HG02970 (cell line): ENCODE measurements at regions not wholly inside any gene's neighbourhood (a gene's known extent, or its start where the extent isn't known, plus 50 kb on each side); places are given as distances from the start of the nearest gene placed in this dataset.
"Not testable (repeated sequence)": the region's sequence is repeated elsewhere in the genome, so short reads cannot be mapped to it uniquely, and the experiment has no call there.

ENCODE experiments used
- ATAC-seq: cut with Tn5 transposase; IDR thresholded peaks from one replicate; pipeline ENCODE4 v1.9.1; 2021; ENCODE audit warnings: mild to moderate bottlenecking, moderate library complexity, moderate number of reproducible peaks; ENCODE audit not compliant: unreplicated experiment, low FRiP score

- ATAC-seq, result no peak
Measured at GRCh38 chr1:221477252-221477651, 264.6 kb downstream of the DUSP10 start.

DNA sequence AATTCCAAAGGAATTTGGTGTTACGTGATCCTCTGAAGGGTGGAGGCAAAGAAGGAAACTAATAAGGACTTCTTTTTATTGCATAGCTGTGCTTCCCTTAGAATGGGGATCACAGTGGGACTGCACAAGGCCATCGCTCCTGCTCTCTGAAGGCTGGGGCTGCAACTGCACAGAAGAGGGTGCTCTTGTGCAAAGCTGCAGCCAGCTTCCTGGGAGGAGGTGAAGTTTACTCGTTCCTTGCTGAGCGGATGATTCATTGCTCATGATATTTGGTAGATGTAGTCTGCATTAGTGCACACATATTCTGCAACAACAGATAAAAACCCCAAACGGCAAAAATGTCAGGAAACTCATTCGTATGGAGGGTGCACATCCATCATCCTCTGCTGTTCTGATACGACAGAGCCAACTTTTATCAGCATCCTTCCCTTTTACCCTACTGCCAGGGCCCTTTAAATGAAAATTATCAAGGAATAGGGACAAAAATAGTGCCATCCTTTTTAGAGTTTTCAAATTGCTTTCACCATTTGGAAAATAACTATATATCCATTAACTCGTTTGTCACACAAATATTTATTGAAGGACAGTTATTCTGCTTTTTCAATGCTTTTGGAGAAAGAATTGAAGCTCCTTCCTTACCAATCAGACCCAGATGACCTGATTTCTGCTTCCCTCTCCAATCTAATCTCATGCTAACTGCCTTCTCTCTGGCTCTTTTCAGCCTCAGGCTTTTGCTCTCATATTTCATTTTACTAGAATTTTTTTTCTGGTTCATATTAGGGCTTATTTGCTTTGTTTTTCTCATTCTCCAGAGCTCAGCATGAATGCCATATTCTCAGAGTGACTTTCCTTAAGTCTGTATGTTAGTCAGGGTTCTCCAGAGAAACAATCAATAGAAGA lies 263.6 kb downstream of the DUSP10 start:
- peak; percentile 62 for ATAC-seq

- no peak for ATAC-seq
Measured at GRCh38 chr1:221487781-221488524, 253.9 kb downstream of the DUSP10 start.

DNA sequence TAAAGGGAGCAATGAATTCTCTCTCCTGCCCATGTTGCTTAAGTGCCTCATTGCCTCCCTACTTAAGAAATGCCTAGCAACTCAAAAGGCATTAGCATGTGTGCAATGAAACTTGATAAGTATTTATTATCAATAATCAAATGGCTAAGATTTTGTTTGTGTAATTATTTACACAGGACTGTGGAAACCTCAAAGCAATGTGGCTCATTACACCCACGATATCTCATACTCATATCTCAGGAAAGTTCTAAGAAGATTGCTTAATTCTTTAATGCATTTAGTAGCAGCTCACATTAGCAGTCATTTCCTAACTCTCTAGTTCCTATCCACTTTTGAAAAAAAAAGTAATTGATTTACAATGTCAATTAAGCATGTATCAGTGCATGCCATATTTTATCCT lies 253.3 kb downstream of the DUSP10 start:
- no peak for ATAC-seq

- no peak for ATAC-seq
Measured at GRCh38 chr1:221494670-221495069, 247.2 kb downstream of the DUSP10 start.

DNA sequence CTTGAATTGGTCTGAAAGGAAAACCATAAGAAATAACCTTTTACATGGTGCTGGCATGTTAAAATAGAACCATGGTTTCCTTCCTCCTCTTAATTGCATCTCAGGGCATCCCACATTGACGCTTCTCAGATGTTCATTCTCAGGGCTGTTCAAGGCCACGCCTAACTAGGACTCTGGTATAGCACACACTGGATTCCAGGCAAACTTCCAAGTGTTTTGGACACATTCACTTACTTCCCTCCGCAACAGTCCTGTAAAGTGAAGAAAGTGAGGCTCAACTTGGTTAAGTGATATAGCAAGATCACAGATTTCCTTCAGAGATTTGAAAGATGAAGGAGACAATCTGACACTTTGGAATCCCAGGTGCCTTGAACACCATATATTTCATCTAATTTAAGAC lies 244.8 kb downstream of the DUSP10 start:
- ATAC-seq, result no peak

DNA sequence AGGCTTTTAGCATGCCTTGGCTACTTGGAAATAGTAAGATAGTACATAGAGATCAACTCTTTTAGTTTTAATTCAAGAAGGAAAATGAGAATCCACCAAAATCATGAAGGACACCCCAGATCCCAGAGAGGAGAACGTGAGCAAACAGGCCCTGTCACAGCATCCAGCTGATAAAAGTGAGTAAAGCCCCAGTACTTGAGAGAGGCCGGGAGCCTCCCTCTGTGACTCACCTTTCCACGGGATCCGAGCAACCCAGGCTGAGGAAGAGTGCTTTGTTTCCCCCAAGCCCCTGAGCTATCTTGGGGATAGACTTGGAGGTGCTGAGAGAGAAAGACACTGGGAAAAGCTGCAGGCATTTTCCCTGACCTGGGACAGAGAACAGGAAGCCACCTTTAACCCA lies 238.6 kb downstream of the DUSP10 start:
- no peak for ATAC-seq

DNA sequence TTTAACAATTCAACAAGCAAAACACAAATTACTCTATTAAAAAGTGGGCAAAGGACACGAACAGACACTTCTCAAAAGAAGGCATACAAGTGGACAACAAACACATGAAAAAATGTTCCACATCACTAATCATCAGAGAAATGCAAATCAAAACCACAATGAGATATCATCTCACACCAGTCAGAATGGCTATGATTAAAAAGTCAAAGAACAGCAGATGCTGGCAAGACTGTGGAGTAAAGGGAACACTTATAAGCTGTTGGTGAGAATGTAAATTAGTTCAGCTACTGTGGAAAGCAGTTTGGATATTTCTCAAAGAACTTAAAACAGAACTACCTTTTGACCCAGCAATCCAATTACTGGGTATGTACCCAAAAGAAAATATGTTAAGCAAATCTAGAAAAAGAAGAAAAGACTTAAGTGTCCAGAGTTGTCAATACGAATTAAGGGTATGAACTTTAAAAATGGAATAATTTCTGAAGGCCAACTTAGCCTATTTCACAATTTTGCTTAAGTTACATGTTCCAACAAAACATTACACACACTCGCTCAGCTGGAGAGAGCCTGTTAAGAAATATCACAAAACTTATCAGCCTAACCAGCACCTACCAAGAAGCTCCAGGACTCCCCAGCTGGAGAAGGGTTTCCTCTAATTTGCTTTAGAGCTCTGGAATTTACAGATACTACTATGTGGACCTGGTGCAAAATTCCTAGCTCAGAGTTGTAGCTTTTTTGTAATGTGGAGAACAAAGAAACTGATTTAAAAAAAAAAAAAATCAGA lies 232.1 kb downstream of the DUSP10 start:
- no peak for ATAC-seq

- no peak for ATAC-seq
Measured at GRCh38 chr1:221510793-221511503, 230.9 kb downstream of the DUSP10 start.

GRCh38 chr1:221511797-221512196 lies 230.1 kb downstream of the DUSP10 start:
- no peak for ATAC-seq

- no peak for ATAC-seq
Measured at GRCh38 chr1:221514806-221515205, 227.1 kb downstream of the DUSP10 start.

GRCh38 chr1:221515496-221515895 lies 226.4 kb downstream of the DUSP10 start:
- no peak for ATAC-seq

DNA sequence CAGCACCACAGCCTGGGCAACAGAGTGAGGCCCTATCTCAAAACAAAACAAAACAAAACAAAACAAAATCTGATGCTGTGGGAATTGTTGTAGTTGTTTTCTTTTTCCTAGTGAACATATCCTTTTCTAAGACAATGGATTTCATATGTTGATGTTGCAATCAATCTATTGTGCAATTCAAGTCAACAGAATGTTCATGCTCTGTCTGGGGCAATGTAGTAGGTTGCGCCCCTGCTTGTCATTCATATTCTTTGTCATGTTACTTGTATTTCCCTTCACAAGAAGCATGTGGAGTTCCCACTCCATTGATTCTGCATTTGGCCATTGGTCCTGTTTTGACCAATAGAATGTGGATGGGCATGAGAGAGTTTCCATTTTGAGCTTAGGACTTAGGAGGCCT lies 223.9 kb downstream of the DUSP10 start:
- ATAC-seq, result no peak

DNA sequence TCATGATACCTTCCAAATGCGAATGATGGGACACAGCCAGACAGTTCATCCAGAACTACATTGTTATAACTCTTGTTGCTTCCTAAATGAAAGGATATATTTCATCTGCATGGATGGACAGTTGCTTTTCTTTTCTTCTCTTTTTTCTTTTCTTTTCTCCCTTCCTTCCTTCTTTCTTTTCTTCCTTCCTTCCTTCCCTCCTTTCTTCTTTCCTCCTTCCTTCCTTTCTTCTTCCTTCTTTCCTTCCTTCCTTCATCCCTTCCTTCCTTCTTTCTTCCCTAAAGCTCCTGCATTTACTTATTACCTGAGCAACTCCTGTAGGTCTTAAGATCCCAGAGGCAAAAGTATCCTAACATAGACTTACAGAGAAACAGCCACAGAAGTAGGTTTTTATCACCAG lies 221.6 kb downstream of the DUSP10 start:
- ATAC-seq, result no peak

DNA sequence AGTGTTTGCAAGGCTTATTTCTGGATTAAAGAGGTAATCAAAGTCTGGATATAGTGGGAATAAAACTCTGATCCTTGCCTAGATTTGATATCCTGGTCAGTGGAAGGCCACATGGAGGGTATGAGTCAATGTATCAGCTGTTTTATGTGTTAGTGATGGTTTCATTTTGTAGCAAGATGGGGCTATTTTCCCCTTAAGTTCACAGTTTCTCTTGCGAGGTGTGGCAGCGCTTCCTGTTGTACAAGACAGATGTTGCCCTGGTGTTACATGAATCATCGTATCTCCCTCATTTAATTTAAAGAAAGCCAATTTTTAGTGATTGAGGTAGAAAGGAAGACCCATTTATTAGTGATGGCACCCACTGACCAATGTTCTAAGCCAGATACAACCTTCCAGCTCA lies 220.2 kb downstream of the DUSP10 start:
- ATAC-seq, result no peak

DNA sequence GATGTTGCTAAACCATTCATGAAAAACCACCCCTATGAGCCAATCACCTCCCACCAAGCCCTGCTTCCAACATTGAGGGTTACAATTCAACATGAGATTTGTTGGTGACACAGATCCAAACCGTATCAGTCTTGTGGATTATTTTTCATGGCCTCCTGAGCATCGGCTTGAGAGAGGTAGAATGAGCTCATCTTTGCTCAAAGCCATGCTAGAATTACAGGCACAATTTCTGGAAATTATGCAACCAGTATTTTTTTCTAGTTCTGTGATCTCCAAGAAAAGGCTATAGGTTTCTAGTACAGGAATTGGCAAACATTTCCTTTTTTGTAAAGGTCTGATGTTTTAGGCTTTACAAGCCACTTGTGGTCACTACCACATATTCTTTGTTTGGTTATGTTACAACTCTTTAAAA lies 219.4 kb downstream of the DUSP10 start:
- no peak for ATAC-seq

DNA sequence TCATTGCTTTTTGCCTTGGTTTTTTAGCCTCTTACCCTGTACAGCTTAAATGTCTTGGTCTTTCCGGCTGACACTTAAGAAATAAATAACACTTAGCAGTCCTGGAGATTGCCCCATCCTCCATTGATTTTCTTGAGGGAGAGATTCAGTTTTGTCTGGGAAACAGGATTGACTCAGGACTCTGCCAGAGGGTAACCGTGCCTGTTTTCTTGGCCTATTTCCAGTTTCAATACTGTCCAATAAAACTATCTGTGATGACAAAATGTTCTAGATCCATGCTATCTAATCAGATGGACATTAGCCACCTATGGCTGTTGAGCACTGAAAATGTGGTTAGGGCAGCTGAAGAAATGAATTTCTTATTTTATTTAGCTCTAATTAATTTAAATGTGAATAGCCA lies 216.1 kb downstream of the DUSP10 start:
- no peak for ATAC-seq

GRCh38 chr1:221527302-221527701 lies 214.6 kb downstream of the DUSP10 start:
- no peak for ATAC-seq

GRCh38 chr1:221527886-221528624 lies 213.8 kb downstream of the DUSP10 start:
- ATAC-seq, result no peak

GRCh38 chr1:221530159-221530558 lies 211.7 kb downstream of the DUSP10 start:
- ATAC-seq, result not testable (repeated sequence)
